Epidermal melanocyte (primary cell): ENCODE measurements at regions not wholly inside any gene's neighbourhood (a gene's known extent, or its start where the extent isn't known, plus 50 kb on each side); places are given as distances from the start of the nearest gene placed in this dataset.

Experiments
- DNase-seq: peaks from one replicate; pipeline ENCODE4 v3.0.0; 2011; ENCODE audit warnings: low spot score; ENCODE audit not compliant: insufficient read length

DNA sequence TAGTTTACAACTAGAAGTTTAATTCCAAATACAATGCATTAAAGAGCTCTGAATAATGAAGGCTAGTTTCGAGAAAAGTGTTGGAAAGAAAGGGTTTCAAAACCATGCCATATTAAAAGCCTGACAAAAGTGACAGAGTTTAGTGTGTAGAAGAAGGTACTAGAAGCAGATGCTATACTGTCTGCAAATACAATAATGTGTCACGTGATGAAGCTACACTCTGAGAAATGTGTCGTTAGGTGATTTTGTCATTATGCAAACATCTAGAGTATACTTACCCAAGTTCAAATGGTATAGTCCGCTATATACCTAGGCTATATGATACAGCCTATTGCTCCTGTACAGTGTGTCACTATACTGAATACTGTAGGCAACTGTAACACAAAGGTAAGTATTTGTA, 494.1 kb downstream of the TLE1 start:
- no peak for DNase-seq

DNA sequence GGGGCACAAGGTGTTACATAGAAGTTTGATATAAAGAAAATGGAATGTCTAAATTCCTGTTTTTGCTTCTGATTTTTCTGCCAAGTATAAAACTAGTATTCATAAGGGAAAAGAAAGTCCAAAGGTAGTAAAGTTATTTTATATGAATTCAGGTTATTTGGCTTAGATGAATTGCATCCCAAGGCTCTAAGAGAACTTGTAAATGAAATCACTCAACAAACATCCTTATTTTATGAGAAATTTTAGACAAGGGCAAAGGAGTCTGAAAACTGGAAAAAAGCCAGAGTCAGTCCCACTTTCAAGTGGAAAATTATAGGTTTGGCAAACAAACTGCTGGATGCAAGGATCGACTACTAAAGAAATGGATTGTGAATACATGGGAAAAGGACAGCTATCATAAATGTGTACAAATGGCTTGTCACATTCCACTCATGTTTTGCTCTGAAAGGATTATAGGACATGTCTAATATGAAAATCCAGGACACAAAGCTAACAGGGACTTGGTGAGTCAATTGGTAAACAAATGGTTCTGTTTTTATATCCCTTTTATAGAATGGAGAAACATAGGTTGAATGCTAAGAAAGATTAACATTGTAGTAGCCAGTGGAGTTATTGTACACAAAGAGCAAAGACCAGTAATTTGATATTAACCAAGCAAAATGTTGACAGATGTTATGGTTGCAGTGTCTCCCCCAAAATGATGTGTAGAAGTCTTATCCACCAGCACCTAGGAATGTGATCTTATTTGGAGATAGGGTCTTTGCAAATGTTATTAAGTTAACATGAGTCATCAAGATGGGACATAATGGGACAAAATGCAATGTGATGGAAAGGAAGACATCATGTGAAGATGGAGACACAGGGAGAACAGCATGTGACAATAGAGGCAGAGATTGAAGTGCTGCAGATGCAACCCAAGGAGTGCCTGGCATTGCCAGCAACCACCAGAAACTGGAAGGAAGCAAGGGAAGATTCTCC, 495.7 kb downstream of the TLE1 start:
- no peak for DNase-seq

DNA sequence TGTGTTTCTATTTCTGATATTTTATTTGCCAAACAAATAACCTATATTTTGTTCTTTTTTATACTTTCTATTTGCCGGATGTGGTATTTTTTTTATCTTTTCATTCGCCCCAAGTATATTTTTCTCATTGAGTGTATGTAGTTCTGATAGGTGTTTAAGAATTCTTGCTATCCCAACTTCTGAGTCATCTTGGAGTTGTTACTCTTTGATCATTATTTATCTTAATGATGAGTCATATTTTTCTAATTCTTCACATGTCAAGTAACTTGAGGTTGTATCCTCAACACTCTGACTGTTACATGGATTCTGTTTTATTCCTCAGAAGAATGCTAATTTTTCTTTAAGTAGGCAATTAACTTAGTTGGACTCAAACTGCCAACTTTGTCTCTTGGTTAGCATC, 498.1 kb downstream of the TLE1 start:
- no peak for DNase-seq

DNA sequence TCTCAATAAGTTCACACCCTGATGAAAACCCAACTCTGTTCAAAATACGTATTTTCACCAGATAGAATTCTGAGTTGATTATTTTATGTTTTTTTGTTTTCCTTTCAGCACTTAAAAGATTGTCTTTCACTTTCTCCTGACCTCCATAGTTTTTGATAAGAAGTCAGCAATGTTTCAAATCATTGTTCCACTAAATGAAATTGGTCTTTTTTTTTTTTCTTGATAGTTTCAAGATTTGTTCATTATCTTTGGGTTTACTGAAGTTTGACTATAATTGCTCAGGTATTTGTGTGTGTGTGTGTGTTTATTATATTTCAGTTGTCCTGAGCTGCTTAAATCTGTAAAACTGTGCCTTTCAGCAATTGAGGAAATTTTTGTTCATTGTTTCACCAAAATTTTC, 498.7 kb downstream of the TLE1 start:
- DNase-seq = no peak

DNA sequence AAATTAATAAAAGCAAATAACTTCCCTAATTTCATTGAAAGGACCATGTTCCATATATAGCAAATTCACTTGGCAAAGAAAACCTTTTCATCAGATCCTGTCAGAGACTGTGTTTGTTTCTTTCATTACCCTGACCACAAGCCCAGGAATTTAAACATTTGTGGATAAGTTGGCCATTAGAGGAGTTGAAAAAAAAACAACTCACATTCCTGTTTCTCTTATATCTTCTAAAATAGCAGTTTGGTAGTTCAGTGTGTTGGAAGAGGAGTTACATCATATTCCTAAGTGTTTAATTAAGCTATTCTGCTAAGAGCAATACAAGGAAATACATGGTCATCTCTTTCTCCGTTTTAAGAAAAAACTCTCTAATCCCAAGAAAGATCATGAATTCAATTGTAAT, 505.6 kb downstream of the TLE1 start:
- DNase-seq = no peak

DNA sequence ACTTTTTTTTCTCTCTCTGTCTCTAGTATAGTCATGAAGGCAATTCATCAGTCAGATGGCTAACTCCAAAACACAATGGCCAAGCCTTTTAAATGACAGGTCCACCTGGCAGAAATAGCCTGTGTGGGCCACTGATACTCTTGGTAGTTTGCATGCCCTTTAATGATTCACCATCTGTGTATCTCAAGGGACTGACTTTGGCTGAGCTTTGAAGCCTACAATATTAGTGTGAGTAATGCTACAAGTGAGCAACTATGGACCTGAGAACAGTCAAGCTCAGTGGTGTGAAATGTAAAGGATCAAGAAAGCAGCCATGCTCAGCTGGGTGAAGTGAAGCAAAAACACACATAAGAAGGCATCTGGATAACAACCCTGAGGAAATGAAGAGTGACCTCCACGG, 506.9 kb downstream of the TLE1 start:
- no peak for DNase-seq

DNA sequence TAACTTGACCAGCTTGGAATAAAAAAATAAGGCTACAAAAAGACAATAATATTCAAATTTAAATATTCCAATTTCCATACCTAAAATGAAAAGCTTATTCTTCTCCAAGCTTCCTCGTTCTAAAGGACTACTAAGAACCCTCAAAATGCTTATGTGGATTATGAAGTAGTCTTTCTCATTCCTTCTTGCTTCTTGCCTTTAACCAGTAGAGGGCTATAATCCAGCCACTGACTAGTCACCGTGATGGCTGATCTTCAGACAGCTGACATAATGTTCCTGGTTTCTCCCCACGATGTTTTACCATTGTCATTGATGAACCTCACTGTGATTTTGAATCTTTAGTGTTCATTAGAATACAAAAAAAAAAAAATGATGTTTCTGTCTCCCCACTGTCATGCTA, 515.3 kb downstream of the TLE1 start:
- DNase-seq = no peak

DNA sequence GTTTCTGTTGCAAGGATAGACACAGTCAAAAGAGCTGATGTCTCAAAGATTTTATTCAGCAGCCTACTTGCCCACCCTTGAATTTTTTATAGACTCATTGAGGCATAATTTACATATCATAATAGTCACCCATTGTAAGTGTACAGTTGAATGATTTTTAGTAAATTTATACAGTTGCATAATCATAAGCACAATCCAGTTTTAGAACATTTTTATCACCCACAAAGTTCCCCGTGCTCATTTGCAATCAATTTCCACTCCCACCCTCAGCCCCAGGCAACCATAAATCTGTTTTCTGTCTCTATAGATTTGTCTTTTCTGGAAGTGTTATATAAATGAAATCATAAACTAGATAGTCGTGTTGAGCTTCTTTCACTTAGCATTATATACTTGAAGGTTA, 517.7 kb downstream of the TLE1 start:
- no peak for DNase-seq

DNA sequence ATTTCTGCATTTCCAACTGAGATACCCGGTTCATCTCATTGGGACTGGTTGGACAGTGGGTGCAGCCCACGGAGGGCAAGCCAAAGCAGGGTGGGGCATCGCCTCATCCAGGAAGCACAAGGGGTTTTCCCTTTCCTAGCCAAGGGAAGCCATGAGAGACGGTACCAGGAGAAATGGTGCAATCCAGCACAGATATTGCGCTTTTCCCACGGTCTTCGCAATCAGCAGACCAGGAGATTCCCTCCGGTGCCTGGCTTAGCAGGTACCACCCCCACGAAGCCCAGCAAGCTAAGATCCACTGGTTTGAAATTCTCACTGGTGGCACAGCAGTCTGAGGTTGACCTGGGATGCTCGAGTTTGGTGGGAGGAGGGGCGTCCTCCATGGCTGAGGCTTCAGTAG, 527.0 kb downstream of the TLE1 start:
- DNase-seq = no peak

DNA sequence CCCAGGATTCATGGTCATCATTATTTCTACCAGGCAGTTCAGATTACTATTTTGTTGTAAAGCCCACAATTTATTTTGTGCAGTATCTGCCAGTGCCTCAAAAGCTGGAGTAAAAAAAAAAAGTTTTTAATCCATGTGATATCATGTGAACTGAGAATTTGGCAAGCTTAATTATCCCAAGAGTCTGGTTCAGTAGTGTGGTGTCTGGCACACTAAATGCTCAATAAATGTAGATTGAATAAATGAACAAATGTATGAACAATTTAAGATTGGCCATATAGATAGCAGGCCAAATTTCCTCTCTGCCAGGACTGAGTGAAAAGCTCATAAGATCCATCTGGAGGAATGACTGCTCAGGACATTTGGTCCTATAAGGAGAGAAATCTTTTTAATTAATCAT, 533.0 kb downstream of the TLE1 start:
- DNase-seq = no peak

DNA sequence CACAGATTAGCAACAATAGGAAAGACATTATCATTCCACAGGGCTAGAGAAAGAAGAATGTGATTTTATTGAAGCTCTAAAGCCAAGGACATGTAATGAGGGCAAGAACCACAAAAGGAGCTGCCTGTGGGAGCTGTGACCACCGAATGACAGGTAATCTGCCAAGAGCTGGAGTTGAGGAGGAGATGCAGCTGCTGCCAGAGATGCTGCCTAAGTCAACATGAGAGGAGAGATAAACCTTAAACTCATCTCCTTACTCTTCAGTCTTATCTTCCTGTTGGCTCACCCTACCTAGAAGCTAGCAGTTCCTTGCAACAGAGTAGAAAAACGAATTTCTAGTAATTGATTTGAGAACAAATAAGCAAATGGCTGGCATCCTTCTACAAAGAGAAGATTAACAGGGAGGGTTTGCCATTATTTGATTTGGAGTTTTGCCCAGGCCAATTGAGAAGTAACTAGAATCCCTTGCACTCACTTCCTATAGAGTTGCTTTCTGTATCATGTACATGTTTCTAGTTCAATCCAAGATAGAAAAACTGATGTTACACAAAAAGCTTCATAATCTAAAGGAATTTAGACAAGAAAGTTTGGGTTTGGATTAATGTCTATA, 539.2 kb downstream of the TLE1 start:
- DNase-seq = no peak

DNA sequence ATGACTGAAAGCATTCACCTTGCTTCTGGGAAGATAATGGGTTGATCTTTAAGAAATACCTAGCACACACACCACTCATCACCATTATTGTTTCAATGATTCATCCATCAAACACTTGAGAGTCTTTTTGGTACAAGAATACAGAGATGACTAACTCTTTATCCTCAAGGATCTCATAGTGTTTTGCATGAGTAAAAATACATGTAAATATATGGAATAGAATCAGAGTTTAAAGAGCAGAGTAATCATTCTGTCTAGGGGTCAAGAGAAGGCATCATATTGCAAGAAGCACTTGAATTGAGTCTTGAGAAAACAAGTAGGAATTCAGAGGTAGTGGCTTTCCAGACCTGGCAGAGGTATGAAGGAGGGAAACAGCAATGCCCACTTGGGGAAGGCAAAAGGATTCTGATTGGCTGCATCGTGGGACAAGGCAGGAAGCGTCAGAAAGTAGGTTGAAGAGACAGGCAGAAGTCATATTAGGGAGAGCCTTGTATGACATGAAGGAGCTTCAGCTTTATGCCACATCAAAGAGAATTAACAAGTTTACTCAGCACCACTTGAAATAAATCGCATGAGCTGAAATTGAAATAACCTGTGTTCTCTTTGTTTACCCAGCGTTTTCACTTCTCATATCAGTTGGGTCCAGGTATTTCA, 542.5 kb downstream of the TLE1 start:
- no peak for DNase-seq

DNA sequence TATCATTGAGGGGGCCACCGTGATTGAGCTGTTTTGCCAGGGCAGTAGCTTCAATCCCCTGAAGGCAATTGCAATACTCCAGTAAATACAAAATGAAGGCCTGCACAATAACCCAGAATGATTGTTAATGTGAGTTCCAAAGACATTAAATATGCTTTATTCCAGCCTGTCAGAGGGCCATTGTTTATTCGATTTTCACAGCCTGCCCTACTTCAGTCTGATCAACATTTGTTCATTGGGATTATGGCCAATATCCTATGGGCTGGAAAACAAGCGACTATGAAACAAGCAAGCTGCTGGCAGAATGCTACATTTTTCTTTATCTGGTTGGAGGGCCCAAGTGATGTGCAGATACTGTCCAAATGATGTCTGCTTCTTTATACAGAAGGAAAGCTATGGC, 543.1 kb downstream of the TLE1 start:
- DNase-seq = no peak

DNA sequence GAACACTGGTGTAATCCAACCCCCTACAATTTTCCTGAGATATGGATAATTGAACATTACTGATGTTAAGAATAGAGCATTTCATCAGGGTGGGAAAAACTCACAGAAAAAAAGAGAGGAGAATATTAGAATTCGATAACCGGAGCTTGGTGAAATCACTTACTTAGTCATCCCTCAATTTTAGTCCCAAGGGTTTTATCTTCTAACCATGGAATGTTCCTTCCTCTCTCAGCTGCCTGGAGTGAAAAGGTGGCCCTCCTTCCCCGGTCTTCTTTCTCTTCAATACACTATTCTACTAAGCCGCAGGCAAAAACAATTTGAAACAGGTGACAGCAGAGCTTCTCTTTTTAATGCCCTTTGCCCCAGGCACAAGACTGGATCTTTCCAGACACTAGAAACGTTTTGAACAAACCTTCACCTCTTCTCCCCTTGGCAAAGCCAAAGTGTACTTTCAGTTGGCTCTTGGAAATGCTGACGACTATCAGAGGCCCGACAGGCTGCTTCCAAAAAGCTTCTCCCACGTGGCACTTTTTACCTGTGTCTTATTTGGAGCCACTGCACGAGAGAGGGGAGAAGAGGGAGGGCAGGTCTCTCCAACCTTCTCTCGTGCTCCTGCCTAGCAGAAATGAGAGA, 543.9 kb downstream of the TLE1 start:
- DNase-seq = no peak

DNA sequence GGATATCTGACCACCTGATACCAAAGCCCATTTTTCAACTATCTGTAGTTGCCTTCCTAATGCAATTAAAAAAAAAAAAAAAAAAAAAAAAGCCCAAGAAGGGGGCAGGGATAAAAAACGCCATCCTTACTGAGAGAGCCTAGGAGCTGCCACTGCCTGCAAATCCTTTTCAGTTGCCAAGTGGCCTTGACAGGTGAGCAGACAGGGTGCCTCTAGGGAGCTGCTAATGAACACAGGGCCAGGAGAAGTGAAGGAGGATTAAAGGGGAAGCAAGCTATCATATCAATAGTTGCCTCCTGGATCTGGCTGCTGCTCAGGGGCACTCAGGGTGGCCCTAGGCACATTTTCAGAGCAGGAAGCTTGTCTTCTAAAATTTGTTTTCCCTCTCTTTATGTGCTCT, 547.4 kb downstream of the TLE1 start:
- DNase-seq = no peak

DNA sequence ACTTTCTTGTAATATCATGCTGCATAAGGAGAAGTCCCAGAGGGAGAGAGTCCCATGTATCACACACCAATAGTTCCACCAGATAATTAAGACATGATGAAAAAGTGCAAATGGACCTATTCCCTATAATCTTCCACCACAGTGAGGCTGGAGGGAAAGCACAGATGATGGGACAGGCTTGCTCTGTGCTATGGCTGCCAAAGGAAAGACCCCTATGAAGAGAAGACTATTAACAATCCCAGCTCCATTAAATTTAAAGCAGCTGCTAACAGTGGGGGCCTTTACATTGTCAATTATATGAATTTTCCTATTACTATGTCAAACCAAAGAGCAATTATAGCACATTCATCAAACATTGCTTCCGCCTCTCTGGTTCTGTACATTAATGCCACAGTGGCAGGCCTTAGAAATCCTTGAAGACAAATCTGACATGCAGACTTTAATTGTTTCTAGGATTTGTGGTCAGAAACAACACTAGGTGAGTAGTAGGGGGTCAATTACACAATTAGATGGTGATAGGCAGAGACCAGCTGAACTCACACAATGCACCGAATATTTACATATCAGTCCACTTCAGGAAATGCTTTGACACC, 551.3 kb downstream of the TLE1 start:
- DNase-seq = no peak

DNA sequence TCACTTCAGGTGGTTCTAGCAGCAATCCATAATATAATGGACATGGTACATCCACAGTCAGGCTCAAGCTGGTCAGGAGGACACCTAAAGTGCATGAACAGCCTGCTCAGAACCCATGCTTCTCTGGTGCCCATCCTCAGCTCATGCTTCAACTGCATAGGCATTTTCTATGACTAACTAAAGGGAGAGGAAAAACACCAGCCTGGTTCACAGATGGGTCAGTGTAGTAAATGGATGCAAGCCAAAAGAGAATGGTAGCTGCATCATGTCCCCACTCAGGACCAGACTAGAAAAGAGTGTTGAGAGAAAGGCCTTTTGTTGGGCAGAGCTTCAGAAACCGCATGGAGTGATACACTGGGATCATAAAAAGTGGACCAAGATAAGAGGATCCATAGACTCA, 556.6 kb downstream of the TLE1 start:
- no peak for DNase-seq

DNA sequence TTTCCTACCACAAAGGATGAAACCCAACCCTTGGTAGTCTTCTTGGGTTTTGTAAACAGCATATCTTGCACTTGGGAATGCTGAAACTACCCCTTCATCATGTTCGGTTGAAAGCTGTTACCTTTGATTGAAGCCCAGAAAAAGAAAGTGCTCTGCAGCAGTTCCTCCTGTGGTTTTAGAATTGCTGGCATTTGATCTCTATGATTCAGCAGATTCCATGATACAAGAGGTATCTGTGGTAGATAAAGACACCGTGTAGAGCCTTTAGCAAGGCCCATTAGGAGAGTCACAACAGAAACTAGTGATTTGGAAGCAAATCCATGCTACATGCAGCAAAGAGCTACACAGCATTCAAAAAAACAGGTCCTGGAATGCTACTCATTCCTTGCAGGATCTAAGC, 557.0 kb downstream of the TLE1 start:
- DNase-seq = no peak

DNA sequence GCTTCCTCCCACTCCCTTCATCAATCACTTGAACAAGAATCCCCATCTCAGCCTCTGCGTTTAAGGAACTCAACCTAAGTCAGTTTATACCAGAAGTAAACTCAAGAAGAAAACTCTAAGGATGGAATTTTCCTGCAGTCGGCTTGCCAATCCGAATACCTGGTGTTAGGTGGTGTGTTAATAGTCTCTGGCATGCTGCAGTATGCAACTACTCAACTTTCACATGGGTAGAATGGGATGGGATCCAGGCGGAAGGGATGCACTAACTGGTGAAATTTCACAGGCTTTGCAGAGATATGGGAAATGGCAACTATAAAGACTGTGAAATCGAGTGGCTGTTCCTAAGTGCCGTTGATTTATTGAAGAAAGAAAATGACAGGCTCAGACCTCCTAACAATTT, 560.6 kb downstream of the TLE1 start:
- no peak for DNase-seq

DNA sequence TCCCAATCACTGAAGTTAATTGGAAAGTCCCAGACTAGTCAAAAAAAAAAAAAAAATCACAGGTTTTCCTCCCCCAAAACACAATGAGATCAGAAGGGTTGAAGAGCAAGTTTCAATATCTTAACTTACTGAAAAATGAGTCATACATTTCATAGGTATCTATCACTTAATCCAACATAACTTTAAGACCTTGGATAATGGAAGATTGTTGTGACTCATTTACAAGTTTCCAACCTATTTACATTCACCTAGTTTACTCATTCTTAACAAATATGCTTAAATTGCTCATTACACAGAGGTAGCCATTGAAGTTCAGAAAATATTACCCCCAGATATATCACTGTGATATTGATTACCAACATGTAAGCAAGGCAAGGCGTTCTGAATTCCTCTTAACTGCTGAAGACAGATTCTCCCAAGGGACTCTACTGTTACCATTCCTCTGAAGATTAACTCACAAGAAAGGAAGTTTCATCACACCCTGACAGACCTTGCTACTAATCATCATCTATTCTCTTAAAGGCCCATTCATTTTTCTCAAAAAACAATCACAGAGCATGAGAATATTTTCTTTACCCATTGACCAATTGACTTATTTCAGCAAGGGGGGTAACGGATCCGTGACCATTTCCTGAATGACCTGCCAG, 563.8 kb downstream of the TLE1 start:
- DNase-seq = no peak

DNA sequence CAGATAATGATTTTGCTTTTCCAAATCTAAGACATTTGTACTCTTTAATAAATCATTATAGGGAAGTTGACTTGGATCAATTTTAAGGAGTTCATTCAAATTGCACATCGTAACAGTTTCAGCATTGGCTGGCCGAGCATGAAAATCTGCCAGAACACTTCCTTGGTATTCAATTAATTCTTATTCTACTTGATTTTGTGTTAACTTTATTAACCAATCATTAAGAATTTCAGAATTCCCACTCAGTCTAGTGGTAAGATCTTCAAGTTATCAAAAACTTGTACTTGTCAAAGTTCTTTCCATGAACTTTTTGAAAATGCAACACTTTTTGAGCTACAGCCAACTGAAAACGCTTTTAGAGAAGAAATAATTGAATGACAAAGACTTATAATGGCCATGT, 565.8 kb downstream of the TLE1 start:
- DNase-seq = no peak
